HG02870 (cell line): ENCODE measurements at regions not wholly inside any gene's neighbourhood (a gene's known extent, or its start where the extent isn't known, plus 50 kb on each side); places are given as distances from the start of the nearest gene placed in this dataset.

Source experiments
- ATAC-seq: cut with Tn5 transposase; IDR thresholded peaks from one replicate; pipeline ENCODE4 v1.9.1; 2021; ENCODE audit warnings: mild to moderate bottlenecking, moderate library complexity; ENCODE audit not compliant: unreplicated experiment

DNA sequence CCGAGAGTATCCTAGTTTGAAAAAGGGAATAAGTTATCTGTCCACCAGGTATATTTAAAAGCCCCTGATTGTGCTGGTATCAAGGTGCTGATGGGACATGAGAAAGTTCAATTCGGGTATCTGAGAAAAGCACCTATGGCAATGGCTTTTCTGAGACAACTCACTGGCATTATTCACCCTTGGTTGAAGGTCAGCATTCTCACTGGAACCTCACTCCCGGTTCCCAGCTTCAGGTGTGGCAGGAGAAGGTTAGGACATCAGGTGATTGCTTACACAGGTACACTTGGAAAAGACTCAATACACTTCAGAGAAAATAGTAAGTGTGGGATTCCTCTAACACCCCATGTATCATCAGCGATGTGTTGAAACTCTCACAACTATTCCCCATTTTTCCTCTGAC lies 643.1 kb downstream of the INHBA start:
- no peak for ATAC-seq

GRCh38 chr7:41058986-41059741 lies 643.7 kb downstream of the INHBA start:
- ATAC-seq = no peak

DNA sequence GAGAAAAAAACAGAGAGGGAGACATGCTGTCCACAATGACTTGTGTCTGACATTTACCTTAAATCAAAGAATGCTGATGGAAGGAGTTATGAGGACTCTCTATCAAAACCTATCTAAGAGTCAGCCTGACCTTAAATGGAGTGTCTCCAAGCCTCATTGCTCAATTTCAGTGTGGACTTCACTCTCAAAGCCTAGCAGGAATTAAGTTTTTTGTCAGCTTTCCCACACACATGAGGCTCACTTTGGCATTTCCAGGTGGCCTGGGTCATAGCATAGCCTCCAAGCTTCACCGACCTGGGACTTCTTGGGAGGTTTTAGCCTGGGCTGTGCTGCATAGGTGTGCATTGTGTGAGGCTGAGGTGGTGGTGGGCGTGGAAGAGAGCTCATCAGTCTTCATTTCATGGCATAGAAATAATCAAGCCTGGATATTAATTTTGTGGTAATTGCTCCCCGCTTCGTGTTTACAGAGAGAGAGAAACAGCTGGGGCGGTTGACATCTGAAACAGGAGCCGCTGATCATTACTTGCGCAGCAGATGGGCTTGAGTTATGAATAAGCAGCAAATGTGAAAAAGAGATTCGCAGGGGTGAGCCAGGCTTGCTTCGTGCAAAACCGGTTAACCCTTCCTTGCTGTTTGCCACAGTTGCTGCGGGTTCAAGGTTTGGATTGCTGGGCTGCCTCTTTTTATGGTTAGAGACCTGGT lies 647.8 kb downstream of the INHBA start:
- no peak for ATAC-seq

DNA sequence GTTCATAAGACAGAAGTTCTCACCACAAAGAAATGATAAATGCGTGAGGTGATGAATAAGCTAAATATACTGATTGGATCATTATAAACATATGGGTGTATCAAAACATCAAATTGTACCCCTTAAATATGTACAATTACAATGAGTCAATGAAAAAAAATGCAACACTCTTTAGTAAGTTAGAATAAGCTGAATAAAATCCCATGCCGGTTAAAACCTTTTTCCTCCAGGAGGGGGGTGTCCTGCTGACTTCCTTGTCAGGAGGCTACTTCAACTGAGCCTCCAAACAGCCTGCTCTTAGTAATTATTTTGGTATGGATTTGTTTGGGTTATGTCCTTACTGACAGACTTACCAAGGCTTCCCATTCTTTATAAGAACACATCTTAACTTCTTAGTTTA lies 649.1 kb downstream of the INHBA start:
- ATAC-seq = no peak

DNA sequence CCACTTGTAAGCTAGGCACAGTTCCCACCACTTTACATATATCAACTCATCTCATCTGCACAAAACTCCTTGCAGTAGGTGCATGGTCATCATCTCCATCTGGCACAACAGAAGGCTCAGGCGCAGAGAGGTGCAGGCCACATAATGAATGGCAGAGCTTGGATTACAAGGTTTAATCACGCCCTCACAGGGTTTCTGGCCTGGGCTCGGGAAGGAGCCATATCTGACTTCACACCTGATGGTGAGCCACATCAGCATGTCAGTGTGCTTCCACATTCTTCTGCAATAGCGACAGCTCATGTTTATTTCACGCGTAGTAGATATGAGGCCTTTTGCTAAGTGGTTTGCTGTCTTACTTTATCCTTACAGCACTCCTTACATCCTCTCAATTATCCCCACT lies 650.2 kb downstream of the INHBA start:
- ATAC-seq = no peak

GRCh38 chr7:41052201-41052600 lies 650.7 kb downstream of the INHBA start:
- no peak for ATAC-seq

GRCh38 chr7:41051535-41051934 lies 651.4 kb downstream of the INHBA start:
- no peak for ATAC-seq

DNA sequence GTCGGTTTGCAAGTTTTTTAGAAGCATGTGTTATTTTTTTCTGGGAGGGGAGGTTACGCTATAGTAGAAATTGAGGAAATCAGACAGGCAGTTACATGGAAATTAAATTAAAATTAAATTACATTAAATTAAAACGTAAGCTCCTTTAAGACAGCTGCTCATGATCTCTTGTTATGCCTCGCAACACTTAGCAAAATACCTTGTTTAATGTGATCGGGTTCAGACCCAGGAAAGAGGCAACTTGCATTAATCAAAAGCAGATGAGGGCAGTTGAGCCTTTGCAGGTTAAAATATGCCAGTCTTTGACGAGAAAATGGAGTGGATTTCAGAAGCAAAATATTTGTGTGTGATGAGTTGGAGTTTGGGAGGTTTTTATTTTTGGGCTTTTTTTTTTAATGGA lies 651.8 kb downstream of the INHBA start:
- no peak for ATAC-seq

DNA sequence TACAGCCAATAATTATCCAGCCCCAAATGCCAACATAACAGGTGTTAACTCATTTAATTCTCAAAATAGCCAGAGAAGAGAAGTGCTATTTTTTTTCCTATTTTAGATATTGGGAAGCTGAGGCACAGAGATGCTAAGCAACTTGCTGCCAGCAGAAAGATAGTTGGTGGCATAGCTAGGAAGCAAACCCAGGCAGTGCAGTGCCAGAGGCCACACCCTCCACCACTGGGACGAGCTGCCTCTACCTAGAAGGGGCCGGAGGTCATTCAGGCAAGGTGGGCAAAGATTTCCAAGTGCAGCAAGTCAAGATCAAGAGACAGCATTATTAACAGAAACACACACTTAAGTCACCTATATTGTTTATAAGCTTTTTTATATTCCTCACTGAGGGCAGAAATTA lies 654.1 kb downstream of the INHBA start:
- ATAC-seq = no peak

DNA sequence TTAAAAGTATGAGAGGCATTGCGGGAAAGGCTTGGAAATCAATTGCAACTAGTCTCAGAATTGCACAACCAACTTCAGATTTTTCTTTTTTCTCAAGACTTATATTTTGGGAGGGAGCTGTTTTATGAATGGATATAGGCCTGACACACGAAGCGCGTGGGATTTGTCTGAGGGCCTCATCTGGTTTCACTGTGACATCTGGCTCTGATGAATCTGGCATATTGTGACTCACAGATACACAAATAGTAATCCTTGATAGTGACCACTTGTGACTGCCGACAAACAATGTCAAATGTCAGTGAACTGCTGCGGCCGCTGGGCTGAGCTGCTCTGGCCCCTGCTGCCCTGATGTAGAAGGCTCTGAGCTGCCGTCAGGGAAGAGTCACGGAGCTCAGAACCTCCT lies 655.1 kb downstream of the INHBA start:
- no peak for ATAC-seq

DNA sequence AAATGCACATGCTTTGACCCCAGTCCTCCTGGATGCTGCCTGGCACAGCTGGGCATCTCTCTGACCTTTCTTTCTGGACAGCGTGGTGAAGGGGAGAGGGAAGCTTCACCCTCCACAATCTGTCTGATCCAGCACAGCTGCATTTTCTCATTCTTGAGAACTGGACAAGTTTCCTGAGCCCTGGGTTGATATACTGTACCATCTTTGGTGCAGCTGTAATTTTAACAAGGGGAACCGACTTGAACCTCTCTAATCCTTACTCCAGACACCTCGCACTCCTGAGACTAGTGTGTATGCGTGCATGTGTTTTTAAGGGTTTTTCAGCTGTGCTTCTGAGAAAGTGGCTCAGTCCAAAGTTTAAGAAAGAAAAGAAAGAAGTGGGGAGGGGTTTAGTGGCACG lies 655.7 kb downstream of the INHBA start:
- no peak for ATAC-seq

DNA sequence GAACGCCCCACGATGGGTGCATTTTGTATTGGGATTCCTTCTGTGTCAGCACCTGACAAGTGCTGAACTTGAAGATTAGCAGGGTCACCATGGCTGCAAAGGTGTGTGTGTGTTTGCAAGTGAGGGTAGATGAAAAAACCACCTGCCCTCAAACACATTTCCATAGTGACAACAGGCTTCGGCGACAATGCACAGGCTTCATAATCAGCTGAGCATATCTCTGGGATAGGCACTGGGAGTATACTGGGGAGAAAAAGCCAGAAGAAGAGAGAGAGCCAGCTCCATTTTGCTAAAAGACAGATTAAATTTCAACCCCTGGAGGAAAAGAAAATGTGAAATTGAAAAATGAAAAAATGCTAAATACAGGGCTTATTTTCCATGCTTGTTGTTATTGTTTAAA lies 656.1 kb downstream of the INHBA start:
- no peak for ATAC-seq

DNA sequence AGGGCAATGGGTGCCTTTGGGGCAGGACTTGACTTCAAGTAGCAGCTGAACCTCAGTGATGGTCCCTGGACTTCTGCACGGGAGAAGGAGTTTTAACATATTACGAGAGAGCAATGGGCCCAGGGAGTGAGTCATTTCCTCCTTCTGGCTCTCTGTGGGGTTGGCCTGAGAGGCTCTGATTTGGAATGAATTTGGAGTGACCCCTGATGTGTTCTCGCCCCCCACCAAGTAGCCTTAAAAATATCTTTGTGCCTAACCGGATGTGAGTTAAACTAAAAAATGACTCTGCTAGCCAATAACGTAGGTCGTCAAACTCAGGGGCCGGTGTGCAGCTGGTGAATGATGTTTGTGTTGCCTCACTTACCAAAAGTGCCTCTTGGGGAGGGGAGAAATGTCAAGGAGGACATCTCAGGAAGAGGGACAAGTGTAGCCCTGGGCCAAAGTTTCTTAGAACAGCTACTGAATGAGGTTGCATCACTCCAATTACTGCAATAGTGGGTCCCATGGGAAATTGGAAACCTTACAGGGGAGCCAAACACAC lies 656.6 kb downstream of the INHBA start:
- ATAC-seq = no peak

- ATAC-seq = no peak
Measured at GRCh38 chr7:41045556-41046123, 657.2 kb downstream of the INHBA start.

DNA sequence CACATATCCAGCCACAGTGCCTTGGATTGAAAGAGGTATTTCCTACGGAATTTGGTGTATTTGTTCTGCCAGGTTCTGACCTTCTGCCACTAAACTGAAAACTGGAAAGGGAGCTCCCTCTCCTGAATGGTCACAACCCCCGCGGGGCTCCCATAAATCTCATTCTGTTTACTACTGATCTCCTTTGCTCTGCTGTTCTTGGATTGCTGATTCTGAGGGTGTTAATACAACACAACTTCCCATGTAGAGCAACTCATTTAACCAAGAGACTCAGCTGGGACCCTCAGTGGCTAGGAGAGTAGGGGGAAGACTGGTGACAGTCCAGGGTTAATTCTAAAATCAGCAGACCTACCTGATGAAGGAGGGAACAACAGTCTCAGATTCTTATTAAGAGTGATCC lies 662.9 kb downstream of the INHBA start:
- ATAC-seq = no peak

DNA sequence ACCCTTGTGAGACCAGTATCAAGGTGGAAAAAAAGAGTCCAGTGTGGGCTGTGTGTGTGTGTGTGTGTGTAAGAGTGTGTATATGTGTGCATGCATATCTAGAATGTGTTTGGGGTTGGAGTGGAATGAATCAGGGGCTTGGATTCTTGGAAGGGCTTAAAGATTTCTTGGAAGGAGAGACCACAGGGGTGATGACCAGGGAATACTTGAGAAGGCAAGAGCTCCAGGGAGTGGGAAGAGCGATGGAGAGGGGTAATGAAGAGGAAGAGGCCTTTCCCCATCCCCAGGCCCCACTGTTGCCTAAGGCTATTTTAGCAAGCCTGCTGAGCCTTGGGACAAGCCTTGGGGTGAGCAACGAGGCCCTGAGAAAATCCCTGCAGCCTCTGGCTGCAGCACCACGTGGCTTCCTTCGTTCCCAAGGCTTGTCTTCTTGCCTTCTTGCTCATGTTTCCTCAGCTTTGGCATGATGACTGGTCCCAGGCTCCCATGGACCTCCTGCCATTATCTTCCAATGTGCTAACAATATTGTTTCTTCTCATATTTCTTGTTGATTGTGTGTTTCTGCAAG lies 663.4 kb downstream of the INHBA start:
- no peak for ATAC-seq

DNA sequence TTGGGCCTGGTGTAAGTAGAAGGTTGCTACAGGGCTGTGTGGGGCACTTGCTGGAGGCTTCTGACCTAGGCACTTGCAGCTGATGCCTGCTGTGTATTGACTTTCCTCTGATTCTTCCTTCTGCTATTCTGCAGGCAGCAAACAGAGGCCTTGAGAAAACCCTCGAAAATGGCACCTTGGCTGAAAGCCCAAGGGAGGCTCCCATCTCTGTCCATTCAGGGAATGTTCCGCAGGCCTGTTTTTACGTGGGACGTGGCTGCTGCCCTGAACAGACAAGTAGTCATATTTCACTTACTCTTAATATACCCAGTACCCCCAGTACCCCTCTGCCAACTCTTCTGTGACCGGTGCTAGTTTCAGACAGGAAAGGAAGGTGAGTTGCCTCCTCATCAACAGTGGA lies 664.7 kb downstream of the INHBA start:
- ATAC-seq = no peak

- ATAC-seq = no peak
Measured at GRCh38 chr7:41037691-41038090, 665.2 kb downstream of the INHBA start.

GRCh38 chr7:41035794-41036193 lies 667.1 kb downstream of the INHBA start:
- ATAC-seq = no peak

DNA sequence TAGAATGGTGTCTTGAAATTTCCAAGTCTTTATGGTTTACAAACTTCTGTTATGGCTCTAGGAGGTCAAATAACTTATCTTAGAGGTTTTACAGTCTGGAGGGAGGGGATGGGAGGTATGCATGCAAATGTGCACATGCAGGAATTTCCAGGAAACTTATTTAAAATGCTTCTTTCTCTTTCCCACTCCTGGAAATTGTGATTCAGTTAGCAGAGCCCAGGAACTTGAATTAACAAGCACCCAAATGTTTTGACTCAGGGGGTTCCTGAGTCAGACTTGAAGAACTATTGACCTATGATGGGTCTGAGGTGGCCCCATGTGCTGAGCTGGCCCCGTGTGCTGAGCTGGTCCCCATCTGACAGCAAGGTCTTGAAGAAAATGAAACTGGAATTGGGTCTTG lies 669.4 kb downstream of the INHBA start:
- no peak for ATAC-seq

DNA sequence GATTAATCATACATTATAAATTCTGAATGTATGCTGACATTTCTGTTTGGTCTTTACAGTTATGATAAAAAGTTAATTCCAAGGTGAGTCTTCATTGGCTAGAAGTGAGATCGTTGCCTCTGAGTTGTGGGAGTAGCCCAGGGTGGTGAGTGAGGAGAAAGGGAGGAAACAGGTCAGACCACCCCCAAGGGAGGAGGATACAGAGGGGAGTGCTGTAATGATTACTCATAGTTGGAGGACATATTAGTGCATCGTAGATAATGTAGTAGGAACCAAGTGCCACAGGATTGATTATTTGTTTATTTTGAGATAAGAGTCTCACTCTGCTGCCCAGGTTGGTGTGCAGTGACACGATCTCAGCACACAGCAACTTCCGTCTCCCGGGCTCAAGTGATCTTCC lies 672.2 kb downstream of the INHBA start:
- no peak for ATAC-seq

DNA sequence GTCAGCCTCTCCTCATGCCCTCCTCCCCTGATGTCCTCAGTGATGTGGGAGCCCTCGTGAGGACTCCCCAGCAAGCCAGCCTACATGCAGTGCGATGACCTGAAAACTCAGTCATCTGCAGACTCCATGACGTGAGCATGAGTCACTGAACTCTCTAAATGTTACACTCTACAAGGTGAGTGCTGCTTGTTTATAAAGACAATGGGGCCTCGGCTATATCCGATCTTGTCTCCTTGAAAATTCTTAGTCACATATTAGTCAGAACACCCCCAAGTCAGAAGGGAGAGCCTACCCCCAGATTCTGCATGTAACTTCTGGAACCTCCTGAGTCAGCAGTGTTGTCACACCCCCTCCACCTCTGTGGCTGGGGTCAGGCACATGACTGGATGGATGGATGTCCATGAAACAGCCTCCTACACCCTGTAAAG lies 673.8 kb downstream of the INHBA start:
- no peak for ATAC-seq
